KG1 (cell line): ENCODE measurements at regions not wholly inside any gene's neighbourhood (a gene's known extent, or its start where the extent isn't known, plus 50 kb on each side); places are given as distances from the start of the nearest gene placed in this dataset.

ENCODE experiments used
- DNase-seq: peaks from one replicate; lab custom pipeline; 2025; lab: John Stamatoyannopoulos, UW

GRCh38 chr5:174411479-174411819 lies 312.9 kb upstream of the MSX2 start:
- DNase-seq: no peak

DNA sequence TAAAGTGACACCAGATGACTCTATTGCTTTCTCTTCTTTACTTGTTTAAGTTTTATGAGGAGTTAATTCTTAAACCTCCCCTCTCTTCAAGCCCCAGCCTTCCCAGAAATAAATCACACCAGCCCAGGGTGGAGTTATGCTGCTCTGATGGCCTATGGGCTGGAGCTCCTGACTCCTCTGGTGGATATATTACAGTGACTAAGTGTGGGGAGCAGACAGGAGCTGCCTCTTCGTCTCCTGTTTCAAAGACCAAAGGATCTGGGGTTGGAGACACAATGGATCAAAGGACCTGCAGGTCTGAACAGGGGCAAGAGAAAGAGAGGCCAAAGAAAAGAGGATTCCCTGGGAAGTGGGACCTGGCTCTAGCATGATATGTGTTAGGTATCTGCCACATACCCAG lies 312.0 kb upstream of the MSX2 start:
- no peak for DNase-seq

DNA sequence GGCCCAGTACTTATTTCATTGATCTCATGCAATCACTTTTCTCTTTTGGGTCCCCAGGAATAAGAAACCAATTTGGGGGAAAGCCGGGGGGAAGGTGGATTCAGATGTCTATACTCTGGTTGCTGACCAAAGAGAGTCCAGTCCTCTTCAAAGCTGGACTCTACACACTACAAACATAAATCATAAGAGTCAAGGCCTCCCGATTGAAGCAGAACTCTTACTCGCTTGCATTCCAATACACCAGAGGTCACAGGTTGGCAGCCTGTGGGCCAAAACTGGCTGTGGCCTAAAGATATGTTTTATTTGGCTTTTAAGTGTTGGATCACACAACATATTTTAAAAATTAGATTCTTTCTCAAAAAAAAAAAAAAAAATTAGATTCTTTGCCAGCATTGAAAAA lies 311.4 kb upstream of the MSX2 start:
- DNase-seq: no peak

- DNase-seq: no peak
Observed at GRCh38 chr5:174413567-174414314, 310.6 kb upstream of the MSX2 start.

DNA sequence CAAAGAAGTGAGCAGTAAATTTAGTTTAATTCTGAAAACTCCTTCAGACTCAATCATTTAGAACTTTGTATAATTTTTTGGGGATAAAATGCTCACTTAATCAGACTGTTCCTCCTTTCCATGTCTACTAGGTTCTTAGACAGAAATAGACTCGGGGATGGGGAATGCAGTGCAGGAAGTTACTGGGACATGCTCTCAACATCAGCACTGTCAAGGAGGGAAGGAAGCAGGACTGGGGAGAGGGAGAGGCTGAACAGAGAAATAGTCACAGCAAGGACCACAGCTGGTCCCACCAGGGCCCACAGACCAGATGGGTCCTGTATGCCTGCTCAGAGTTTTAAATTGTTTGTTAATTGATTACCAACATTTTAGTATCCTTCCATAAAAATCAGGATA lies 310.1 kb upstream of the MSX2 start:
- no peak for DNase-seq

- DNase-seq: peak; percentile 63
Observed at GRCh38 chr5:174418809-174419539, 305.4 kb upstream of the MSX2 start.

DNA sequence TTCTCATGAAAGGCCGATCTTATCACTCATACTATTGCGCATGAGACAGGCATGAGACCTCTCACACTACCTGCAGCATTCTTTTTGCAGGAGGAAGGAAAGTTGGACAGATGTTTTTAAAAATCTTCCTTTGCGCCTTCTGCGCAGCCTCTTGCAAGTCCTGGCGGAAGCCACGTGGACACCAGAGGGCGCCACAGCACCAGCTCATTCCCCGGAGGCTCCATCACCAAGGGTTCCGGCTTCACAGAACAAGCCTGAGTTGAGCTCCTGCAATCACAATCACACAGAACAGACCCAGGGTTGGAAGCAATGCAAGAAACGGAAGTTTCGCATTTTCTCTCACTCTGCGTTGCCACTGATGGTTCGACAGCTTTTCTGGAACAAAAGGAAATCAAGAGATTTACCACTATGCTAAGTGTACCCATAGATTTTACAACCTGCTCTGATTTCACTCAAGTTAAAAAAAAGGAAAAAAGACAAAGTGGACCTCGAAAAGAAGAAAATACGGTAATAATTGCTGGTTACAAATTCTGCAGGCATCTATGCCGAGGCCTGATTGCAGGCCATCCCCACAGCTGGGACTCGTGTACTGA lies 304.7 kb upstream of the MSX2 start:
- peak; percentile 75 for DNase-seq

DNA sequence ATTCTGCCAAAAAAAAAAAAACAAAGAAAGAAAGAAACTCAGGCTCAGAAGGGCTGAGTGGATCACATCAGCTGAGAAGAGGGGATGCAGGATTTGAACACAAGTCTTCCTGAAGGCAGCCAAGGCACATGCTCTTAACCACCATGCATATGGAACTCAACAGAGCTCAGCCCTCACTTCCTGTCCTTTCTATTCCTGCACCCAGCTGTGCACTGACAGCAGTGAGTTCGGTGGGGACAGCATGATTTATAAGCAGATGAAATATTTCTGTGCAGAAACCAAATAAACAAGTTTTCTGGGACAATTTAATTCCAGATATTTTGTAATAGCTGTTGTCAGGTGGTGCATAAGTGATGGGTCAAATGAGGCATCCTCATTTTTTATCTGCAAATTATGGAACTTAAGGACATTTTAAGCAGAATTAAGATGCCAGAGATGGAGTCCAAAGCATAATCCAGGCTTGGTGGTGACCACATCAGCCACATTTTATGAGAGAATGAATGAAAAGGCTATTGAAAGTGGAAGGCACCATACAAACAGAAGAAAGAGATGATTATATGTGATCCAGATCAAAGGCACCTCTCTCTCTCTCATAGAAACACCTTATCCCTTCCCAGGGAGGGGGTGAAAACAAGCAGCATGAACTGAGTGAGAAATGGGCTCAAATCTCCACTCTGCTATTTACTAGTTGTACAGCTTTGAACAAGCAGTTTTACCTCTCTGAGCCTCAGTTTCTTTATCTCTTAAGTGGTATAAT lies 303.6 kb upstream of the MSX2 start:
- DNase-seq: no peak

DNA sequence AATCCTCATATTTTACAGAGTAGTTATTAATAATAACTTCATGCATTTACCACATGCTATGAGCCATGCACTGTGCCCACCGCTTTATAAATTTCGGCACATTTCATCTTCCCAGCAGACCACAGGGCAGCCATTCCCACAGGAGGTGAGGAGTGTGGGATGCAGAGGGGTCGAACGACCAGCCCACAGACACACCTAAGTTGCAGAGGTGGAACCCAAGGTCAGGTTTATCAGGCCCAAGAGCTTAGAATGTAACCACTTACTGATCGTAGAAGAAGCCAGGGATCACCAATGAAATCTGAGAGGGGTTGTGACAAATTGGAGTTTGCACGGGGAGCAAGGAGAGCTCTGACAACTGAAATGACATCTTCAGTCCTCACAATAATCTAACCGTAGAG lies 303.0 kb upstream of the MSX2 start:
- no peak for DNase-seq

GRCh38 chr5:174423558-174423957 lies 300.8 kb upstream of the MSX2 start:
- no peak for DNase-seq

DNA sequence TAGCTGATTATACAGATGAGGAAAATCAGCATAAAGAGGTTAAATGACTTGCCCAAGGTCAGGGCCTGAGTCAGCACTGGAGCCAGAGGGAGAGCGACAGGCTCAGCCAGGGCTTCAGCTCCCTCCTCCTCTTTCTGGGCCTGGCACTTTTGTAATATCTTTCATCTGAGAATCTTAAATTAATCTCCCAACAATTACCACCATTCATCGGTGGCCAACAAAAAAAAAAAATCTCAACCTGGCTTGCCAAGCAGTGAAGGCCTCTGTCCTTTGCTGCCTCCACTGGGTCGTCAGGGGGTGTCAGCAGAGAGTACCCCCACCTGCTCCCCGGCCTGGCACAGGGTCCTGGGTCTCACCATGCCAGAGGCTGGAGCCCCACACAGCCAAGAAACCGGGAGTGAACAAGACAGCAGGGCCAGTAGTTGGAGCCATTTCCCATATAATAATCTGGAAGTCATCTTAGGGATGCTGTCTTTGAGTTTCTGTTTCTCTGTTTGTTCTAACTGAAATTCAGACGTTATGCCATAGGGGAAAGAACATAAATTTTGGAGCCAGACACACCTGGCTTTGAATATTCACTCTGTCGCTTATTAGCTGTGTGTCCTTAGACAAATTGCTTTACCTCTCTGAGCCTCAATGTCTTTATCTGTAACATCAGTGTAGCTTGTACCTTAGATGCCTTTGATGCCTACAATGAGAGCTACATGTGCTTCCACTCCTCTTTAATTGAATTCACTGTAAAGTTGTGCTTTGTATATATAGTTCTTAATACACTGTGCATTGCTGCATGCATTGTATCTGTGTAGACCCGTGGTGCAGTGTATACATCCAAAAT lies 299.9 kb upstream of the MSX2 start:
- DNase-seq: no peak

- no peak for DNase-seq
Observed at GRCh38 chr5:174425271-174425963, 299.0 kb upstream of the MSX2 start.

GRCh38 chr5:174425964-174426290 lies 298.5 kb upstream of the MSX2 start:
- no peak for DNase-seq

DNA sequence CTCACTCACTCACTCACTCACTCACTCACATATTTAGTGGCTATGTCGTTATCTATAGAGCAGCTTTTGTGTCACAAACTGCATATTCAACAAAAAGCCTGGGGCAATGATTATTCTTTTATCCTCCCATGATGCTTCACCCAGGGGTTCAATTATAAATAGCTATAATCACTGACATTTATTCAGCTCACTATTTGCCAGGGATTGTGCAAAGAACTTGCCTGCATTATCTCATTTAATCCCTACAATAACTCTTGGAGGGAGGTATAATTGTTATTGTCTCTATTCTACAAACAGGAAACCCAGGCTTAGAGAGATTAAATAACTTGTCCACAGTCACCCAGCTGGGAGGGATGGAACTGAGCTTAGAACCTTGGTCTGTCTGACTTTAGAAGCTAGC lies 298.0 kb upstream of the MSX2 start:
- no peak for DNase-seq

- DNase-seq: no peak
Observed at GRCh38 chr5:174426851-174427250, 297.5 kb upstream of the MSX2 start.

DNA sequence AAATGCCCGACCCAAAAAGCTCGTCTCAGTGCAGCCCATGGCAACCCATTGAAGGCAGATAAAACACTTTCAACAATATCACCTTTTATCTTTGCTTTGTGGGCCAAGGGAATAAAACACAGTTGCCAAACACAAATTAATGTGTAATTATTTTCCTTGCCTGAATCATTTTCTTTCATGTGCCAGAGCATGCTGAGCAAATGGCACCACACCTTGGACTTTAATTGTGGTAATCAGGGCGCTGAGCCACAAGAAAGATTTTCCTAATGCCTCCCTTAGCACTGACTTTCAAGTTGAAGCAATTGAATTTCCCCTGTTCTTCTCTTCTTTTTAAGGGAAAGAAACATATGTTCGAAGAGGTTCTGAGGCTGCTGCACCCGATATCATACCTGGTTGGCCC lies 297.1 kb upstream of the MSX2 start:
- no peak for DNase-seq

GRCh38 chr5:174428895-174429294 lies 295.5 kb upstream of the MSX2 start:
- DNase-seq: no peak

DNA sequence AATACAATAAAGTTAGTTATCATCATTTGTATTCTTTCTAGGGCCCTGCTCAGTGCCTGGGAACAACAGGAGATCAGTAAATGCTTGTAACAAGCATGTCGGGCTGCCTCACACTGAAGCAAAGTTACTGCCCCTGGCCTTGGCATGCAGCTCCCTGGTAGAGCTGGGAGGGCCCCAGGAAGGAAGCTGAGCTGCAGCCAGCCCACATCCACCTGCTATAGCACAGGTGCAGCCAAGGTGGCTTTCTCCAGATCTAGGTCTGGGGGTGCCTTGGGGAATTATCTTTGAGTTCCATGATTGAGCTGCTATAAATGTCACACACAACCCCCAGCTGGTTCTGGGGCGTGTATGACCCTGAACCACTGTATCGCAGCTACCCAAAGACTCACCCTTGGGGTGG lies 293.4 kb upstream of the MSX2 start:
- no peak for DNase-seq

- no peak for DNase-seq
Observed at GRCh38 chr5:174431504-174431903, 292.9 kb upstream of the MSX2 start.

DNA sequence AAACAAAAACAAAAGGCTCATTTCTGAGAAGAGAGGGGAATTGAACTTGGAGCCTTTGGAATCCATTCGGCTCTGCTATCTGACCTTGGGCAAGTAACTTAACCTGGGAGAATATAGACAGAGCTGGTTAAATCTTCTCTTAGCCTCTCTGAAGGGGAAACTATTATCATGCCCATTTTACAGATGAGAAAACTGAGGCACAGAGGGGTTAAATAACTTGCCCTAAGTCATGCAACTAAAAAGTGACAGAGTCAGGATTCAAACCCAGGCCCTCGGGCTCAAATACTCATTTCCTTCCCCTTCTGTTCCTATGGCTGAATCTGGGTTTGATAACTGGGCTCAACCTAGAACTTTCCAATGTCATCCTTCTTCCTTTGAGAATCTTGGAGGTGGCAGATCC lies 291.3 kb upstream of the MSX2 start:
- DNase-seq: no peak

DNA sequence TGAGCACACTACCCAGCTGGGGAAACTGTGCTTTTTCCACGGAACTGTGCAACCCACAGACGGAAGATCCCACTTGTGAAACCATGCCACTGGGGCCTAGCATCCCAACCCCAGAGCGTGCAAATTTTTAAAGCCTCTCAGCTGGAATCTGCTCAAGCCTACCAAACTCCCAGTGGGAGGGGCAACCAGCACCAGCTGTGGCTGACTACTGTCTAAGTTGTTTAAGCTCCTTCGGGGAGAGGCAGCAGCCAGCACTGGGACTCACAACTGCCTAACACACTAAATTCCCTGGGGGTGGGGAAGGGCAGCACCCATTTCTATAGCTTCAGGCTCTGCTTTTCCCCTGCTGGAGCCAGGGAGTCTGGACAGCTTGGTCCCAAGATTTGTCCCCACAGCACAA lies 287.6 kb upstream of the MSX2 start:
- no peak for DNase-seq
